ENCODE measurements at regions not wholly inside any gene's neighbourhood (a gene's known extent, or its start where the extent isn't known, plus 50 kb on each side); places are given as distances from the start of the nearest gene placed in this dataset.

- no peak for DNase-seq (ENCODE audit: low spot score in 2 of 2, unreplicated experiment in 2 of 2)
- TF ChIP-seq CTCF (IDR thresholded peaks at IDR 0.05; ENCODE audit: unreplicated experiment) = no peak
- peaks cover 2% of the 10 kb centered on the region for H3K36me3 Mint-ChIP-seq
- H3K4me1 Mint-ChIP-seq = peaks cover 56% of the 10 kb centered on the region
- peak overlapping the region; percentile 53 for H3K27ac Mint-ChIP-seq
- H3K4me3 Mint-ChIP-seq = no peak overlapping the region
- no peaks in the 10 kb centered on the region for H3K27me3 Mint-ChIP-seq (ENCODE audit: low read depth)
- H3K9me3 Mint-ChIP-seq = peaks cover 21% of the 10 kb centered on the region
Measured at GRCh38 chr13:32905864-32906180, 110.4 kb upstream of the KL start.

GRCh38 chr13:32907211-32907610 is 109.0 kb upstream of the KL start:
- peak overlapping the region; percentile 68 for H3K27ac Mint-ChIP-seq
- H3K27me3 Mint-ChIP-seq (ENCODE audit: low read depth) = no peaks in the 10 kb centered on the region
- H3K4me1 Mint-ChIP-seq = peaks cover 57% of the 10 kb centered on the region

GRCh38 chr13:32910530-32910929 is 105.7 kb upstream of the KL start:
- no peak for DNase-seq (ENCODE audit: low spot score in 2 of 2, unreplicated experiment in 2 of 2)
- H3K4me1 Mint-ChIP-seq = peaks cover 37% of the 10 kb centered on the region
- no peak overlapping the region for H3K4me3 Mint-ChIP-seq
- H3K27ac Mint-ChIP-seq = no peak overlapping the region
- peaks cover 2% of the 10 kb centered on the region for H3K36me3 Mint-ChIP-seq
- H3K27me3 Mint-ChIP-seq (ENCODE audit: low read depth) = no peaks in the 10 kb centered on the region
- H3K9me3 Mint-ChIP-seq = peaks cover 22% of the 10 kb centered on the region
- no peak for TF ChIP-seq CTCF (IDR thresholded peaks at IDR 0.05; ENCODE audit: unreplicated experiment)

More at GRCh38 chr13:32907211-32907610, 109.0 kb upstream of the KL start:
- TF ChIP-seq CTCF (IDR thresholded peaks at IDR 0.05; ENCODE audit: unreplicated experiment) = no peak
- H3K36me3 Mint-ChIP-seq = peaks cover 2% of the 10 kb centered on the region
- no peak for DNase-seq (ENCODE audit: low spot score in 2 of 2, unreplicated experiment in 2 of 2)
- no peak overlapping the region for H3K4me3 Mint-ChIP-seq
- peaks cover 16% of the 10 kb centered on the region for H3K9me3 Mint-ChIP-seq

- no peak overlapping the region for H3K4me3 Mint-ChIP-seq
- no peak overlapping the region for H3K27ac Mint-ChIP-seq
- H3K27me3 Mint-ChIP-seq (ENCODE audit: low read depth) = no peaks in the 10 kb centered on the region
- peaks cover 5% of the 10 kb centered on the region for H3K36me3 Mint-ChIP-seq
- H3K4me1 Mint-ChIP-seq = peaks cover 30% of the 10 kb centered on the region
- no peak for DNase-seq (ENCODE audit: low spot score in 2 of 2, unreplicated experiment in 2 of 2)
- no peak for TF ChIP-seq CTCF (IDR thresholded peaks at IDR 0.05; ENCODE audit: unreplicated experiment)
- H3K9me3 Mint-ChIP-seq = peaks cover 30% of the 10 kb centered on the region
Measured at GRCh38 chr13:32911506-32911905, 104.7 kb upstream of the KL start.

- DNase-seq (ENCODE audit: low spot score in 2 of 2, unreplicated experiment in 2 of 2) = no peak
- H3K4me3 Mint-ChIP-seq = no peak overlapping the region
- H3K27me3 Mint-ChIP-seq (ENCODE audit: low read depth) = no peaks in the 10 kb centered on the region
- no peak for TF ChIP-seq CTCF (IDR thresholded peaks at IDR 0.05; ENCODE audit: unreplicated experiment)
- H3K9me3 Mint-ChIP-seq = peaks cover 31% of the 10 kb centered on the region
- no peak overlapping the region for H3K27ac Mint-ChIP-seq
- peaks cover 10% of the 10 kb centered on the region for H3K36me3 Mint-ChIP-seq
- H3K4me1 Mint-ChIP-seq = peaks cover 8% of the 10 kb centered on the region
Measured at GRCh38 chr13:32914686-32915085, 101.5 kb upstream of the KL start.

GRCh38 chr13:32917504-32917903 is 98.7 kb upstream of the KL start:
- TF ChIP-seq CTCF (IDR thresholded peaks at IDR 0.05; ENCODE audit: unreplicated experiment) = no peak
- Mint-ChIP-seq H3K4me1 (peaks cover 20% of the 10 kb centered on the region), H3K4me3 (no peak overlapping the region), H3K36me3 (peaks cover 8% of the 10 kb centered on the region), H3K27ac (no peak overlapping the region), H3K9me3 (peaks cover 27% of the 10 kb centered on the region), H3K27me3 (ENCODE audit: low read depth) (no peaks in the 10 kb centered on the region)
- DNase-seq (ENCODE audit: low spot score in 2 of 2, unreplicated experiment in 2 of 2) = no peak
